ENCODE measurements at regions not wholly inside any gene's neighbourhood (a gene's known extent, or its start where the extent isn't known, plus 50 kb on each side); places are given as distances from the start of the nearest gene placed in this dataset.
"Not testable (repeated sequence)": the region's sequence is repeated elsewhere in the genome, so short reads cannot be mapped to it uniquely, and the experiment has no call there.

- DNase-seq (no peak), ATAC-seq (no peak)
- H3K27ac ChIP-seq, result no peak overlapping the region
- H3K9me3 ChIP-seq, result no peaks in the 10 kb centered on the region
- intact Hi-C loops (cut with DNase I), result no loop called here
- H3K4me3 ChIP-seq, result no peak overlapping the region
- no peaks in the 10 kb centered on the region for H3K36me3 ChIP-seq
- no peaks in the 10 kb centered on the region for H3K27me3 ChIP-seq
- no peaks in the 10 kb centered on the region for H3K4me1 ChIP-seq
- no peak for TF ChIP-seq CTCF (IDR thresholded peaks at IDR 0.05)
These were observed 309.5 kb downstream of the TEX29 start for GRCh38 chr13:111629926-111630325.

GRCh38 chr13:111630406-111630805 is 310.0 kb downstream of the TEX29 start:
- H3K27ac ChIP-seq, result no peak overlapping the region
- intact Hi-C loops (cut with DNase I), result no loop called here
- no peak for TF ChIP-seq CTCF (IDR thresholded peaks at IDR 0.05)
- no peaks in the 10 kb centered on the region for H3K27me3 ChIP-seq
- H3K9me3 ChIP-seq, result no peaks in the 10 kb centered on the region
- ATAC-seq, result no peak
- DNase-seq, result no peak
- no peaks in the 10 kb centered on the region for H3K4me1 ChIP-seq
- H3K36me3 ChIP-seq, result no peaks in the 10 kb centered on the region
- H3K4me3 ChIP-seq, result no peak overlapping the region

GRCh38 chr13:111631271-111631670 is 310.8 kb downstream of the TEX29 start:
- H3K27me3 ChIP-seq; H3K9me3 ChIP-seq; H3K4me1 ChIP-seq; H3K27ac ChIP-seq; H3K36me3 ChIP-seq; ATAC-seq; intact Hi-C loops (cut with DNase I); DNase-seq; H3K4me3 ChIP-seq: not testable (repeated sequence)

GRCh38 chr13:111632906-111633305 is 312.5 kb downstream of the TEX29 start:
- no peak for DNase-seq
- Histone ChIP-seq H3K9me3 (no peaks in the 10 kb centered on the region), H3K36me3 (no peaks in the 10 kb centered on the region), H3K4me1 (no peaks in the 10 kb centered on the region), H3K27me3 (no peaks in the 10 kb centered on the region), H3K4me3 (no peak overlapping the region), H3K27ac (no peak overlapping the region)
- intact Hi-C loops (cut with DNase I), result no loop called here
- TF ChIP-seq CTCF (IDR thresholded peaks at IDR 0.05), result no peak
- ATAC-seq, result no peak

GRCh38 chr13:111633401-111633800 is 313.0 kb downstream of the TEX29 start:
- no peak for ATAC-seq
- TF ChIP-seq CTCF (IDR thresholded peaks at IDR 0.05), result no peak
- no peaks in the 10 kb centered on the region for H3K27me3 ChIP-seq
- H3K4me3 ChIP-seq, result no peak overlapping the region
- no peak for DNase-seq
- H3K4me1 ChIP-seq, result no peaks in the 10 kb centered on the region
- no peaks in the 10 kb centered on the region for H3K36me3 ChIP-seq
- H3K27ac ChIP-seq, result no peak overlapping the region
- H3K9me3 ChIP-seq, result no peaks in the 10 kb centered on the region
- intact Hi-C loops (cut with DNase I), result no loop called here

- H3K4me3 ChIP-seq, result no peak overlapping the region
- ATAC-seq (no peak), DNase-seq (no peak)
- no peaks in the 10 kb centered on the region for H3K9me3 ChIP-seq
- no peak overlapping the region for H3K27ac ChIP-seq
- intact Hi-C loops (cut with DNase I), result no loop called here
- H3K4me1 ChIP-seq, result no peaks in the 10 kb centered on the region
- no peaks in the 10 kb centered on the region for H3K36me3 ChIP-seq
- no peak for TF ChIP-seq CTCF (IDR thresholded peaks at IDR 0.05)
- H3K27me3 ChIP-seq, result no peaks in the 10 kb centered on the region
These were observed 314.0 kb downstream of the TEX29 start for GRCh38 chr13:111634410-111634809.

All from upper lobe of right lung (tissue), 1 donor.